ENCODE measurements at regions not wholly inside any gene's neighbourhood (a gene's known extent, or its start where the extent isn't known, plus 50 kb on each side); places are given as distances from the start of the nearest gene placed in this dataset.

DNA sequence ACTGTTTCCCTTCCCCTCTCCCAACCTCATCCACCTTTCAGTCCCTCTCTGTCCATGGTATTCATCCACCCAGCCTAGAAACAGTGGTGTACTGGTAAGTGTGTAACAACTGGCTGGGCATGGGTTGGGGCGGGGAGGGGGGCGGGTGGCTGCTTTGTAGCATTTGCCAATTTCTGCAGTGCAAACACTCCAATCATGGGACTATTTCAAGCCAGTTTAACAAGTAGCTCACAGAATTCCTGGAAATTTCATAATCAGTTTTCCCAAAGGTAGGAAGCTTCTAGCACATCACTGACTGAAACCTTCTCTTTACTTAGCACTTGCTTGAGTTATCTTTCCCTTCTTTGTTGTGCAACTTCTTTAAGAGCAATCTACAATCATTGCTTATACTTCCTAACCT is 100.8 kb upstream of the WASF3 start:
- no peak for DNase-seq

- no peak for DNase-seq
Measured at GRCh38 chr13:26457212-26457611, 100.3 kb upstream of the WASF3 start.

- no peak for DNase-seq
Measured at GRCh38 chr13:26458196-26458749, 99.2 kb upstream of the WASF3 start.

DNA sequence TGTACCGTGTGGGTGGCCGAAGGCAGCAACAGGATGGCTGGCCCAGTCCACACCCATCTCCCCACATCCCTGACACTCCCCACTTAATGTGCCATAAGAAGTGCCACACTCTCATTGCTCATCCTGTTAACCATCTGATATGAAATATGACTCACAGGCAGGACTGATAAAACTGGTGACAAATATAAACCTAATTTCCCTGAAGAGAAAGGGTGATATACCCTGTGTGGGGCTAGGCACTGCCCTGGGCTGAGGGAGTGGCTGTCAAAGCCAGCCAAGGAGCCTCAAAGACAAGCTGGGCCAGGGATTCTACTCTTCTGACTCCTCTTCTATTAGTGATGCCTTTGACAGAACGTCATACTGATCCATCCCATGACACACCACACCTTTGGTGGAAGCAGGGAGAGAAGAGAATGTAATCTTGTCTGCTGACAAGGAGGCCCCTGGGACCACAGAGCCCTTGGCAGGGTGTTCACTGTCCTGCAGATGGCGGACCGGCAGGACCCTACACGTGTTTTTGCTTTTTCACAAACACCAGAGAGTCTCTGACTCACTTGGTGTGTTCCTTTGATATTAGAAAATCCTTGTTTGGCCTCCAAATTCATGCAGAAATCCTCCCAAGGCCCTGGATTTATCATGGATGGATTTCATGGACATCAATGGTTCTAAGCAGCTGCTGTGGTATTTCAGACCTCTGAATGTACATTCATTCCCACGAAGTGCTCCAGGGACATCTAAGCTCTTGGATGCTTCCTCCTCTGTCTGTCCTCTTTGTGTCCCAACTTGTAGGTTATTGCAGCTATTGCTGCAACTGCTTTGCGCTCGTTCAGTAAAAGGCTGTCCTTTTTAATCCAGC is 98.0 kb upstream of the WASF3 start:
- no peak for DNase-seq

- DNase-seq: no peak
Measured at GRCh38 chr13:26460648-26461047, 96.8 kb upstream of the WASF3 start.

GRCh38 chr13:26463296-26463695 is 94.2 kb upstream of the WASF3 start:
- no peak for DNase-seq

GRCh38 chr13:26463848-26464247 is 93.6 kb upstream of the WASF3 start:
- no peak for DNase-seq

DNA sequence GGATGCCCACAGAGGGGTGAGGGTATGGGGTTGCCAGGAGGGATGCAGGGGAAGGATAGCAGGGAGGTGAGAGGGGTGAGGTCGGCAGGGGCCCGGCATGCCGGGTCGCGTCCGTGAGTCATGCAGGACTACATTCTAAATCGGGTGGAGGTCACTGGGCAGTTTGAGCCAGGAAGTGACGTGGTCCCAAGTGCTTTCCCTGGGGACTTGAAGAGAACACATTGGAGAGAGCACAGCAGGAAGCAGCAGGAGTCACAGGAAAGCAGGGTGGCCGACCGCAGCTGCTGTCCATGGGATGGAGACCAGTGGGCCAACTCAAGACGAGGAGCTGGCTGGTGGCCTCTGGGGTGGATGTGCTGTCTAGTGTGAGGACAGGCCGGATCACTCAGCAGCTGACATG is 92.0 kb upstream of the WASF3 start:
- no peak for DNase-seq

GRCh38 chr13:26465954-26466353 is 91.5 kb upstream of the WASF3 start:
- DNase-seq: no peak

DNA sequence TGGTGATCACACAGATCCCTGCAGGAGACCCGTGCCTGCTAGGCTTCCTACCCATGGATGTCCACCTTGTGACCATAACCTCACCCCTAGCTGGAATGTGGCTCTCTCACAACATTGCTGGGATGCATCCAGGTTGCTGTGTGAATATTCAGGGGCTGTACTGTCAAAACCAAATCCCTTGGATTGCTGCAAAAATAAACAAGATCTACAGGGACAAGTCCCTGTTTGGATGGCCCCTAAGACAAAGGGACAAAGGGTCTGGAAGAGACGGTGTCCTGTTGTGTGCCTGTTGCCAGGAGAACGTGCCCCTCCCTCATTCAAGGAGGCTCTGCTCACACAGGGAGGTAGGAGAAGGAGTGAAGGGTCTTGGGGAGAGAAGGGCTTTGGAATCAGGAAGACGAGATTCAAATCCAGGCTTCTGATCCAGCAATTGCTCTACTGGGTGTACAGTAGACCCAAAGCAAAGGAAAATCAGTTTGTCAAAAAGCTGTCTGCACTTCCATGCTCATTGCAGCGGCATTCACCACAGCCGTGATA is 89.2 kb upstream of the WASF3 start:
- no peak for DNase-seq

- DNase-seq: no peak
Measured at GRCh38 chr13:26469602-26470001, 87.9 kb upstream of the WASF3 start.

GRCh38 chr13:26471807-26472206 is 85.7 kb upstream of the WASF3 start:
- DNase-seq: no peak

DNA sequence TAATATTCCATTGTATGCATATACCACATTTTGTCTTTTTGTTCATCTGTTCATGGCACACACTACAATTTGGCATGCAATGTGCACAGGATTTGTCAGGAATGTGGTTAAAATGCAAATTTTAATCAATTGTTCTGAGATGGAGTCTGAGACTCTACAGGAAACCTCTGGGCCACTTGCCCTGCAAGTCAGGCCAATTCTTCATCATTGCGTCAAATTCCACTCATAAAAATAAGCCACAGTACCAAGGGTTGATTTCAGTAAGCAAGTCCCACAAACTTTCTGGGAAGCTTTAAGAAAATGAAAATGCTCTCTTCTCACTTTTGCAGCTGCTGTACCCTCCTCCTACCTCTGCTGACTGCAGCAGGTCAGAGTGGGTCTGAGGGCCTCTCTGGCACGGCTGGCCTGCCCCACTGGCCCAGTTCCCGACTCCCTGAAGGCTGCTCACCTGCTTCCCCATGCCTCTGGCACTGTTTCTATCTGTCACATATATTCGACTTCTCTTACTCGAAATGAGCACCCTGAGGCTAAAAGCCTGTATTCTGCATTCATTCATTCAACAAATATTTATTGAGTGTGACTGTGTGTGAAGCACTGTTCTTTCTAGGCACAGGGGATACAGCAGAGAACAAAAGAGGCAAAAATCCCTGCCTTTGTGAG is 83.8 kb upstream of the WASF3 start:
- DNase-seq: no peak

DNA sequence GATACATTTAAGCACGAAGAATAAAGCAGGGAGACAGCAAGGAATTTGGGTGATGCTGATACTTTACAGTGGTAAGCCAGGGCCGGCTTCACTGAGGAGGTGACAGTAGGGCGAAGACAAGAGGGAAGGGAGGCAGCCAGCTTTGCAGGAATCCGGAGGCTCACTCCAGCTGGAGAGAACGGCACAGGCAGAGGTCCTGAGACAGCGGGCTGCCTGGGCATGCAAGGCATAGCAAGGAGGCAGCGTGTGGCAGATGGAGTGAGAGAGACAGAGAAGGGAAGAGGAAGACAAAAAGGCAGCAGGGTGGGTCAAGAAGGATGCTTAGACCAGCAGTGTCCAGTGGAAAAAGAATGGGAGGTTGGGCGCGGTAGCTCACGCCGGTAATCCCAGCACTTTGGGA is 83.2 kb upstream of the WASF3 start:
- DNase-seq: no peak

DNA sequence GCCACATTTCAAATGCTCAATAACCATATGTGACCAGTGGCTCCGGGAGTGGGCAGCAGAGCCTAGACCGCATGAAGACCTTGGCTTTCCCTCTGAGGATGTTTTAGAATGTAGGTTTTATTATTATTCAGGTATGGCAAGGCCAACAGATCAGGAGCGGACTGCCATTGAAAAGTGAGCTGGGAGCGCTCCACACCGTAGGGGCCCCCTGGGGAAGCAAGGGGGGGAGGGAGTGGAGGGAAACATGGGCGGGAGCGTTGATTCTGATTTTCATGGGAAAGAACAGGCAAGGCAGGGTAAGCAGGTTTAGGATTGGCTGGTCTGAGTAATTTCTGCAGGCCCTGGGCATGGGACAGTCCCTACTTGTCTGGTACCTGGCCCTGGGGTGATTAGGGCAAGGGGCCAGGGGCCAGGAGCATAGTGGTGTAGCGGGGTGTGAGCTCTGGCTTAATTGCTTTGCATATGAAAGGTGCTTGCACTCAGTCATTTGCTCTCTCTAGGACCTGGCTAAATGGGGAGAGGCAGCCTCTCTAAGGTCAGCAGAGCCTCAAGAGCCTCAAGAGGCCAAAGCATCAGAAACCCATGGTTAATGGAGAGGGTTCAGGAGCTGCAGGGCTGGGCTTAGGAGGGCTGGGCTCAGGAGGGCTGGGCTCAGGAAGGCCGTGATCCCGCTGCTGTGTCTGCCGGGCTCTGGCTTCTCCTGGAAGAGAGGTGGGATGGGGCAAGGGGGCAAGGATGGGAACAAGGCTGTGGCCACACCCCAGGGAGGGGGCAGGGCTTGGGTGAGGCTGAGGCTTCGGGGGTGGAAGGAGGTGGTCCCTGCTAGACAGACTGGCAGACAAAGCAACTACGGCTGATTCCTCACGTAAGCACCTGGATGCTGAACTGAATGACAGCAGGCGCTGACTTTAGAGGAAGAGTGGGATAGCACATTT is 82.0 kb upstream of the WASF3 start:
- no peak for DNase-seq

- DNase-seq: no peak
Measured at GRCh38 chr13:26476111-26476781, 81.2 kb upstream of the WASF3 start.

DNA sequence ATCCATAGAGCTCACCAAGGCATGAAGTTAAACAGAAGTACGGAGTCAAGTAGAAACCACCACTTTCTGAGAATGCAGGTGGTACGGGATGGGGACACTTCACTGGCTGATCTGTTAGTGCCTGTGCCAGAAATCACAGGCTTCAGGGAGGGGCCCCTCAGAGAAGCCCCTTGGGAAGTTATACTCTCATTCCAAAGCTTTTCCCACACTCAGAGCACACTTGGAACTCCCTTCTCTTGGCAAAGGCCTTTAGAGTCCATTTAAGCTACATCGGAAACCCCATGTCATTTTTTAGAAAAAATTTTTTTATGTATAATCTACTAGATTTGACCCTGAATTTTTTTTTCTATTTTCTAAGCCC is 80.7 kb upstream of the WASF3 start:
- no peak for DNase-seq

GRCh38 chr13:26477681-26478080 is 79.8 kb upstream of the WASF3 start:
- no peak for DNase-seq

- DNase-seq: no peak
Measured at GRCh38 chr13:26480246-26480855, 77.1 kb upstream of the WASF3 start.

- DNase-seq: peak; percentile 43
Measured at GRCh38 chr13:26482451-26483197, 74.9 kb upstream of the WASF3 start.

DNA sequence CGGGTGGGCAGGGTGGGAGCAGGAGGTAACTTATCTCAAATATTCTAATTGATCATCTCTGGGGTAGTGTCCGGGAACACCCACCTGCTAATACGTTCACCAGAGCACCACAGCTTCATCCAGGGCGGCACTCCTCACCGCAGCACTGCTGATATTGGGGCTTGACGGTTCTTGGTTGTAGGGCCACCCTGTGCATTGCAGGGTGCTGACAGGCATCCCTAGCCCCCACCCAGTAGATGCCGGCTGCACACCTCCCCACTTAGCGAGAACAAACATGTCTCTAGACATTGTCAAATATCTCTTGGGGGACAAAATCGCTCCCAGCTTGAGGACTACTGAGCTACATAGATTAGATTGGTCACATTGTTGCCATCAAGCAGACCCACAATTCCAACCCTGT is 73.9 kb upstream of the WASF3 start:
- DNase-seq: no peak

Measured in NCI-H1436 (cell line).